Astrocyte (in vitro differentiated cells and primary cell): ENCODE measurements at regions not wholly inside any gene's neighbourhood (a gene's known extent, or its start where the extent isn't known, plus 50 kb on each side); places are given as distances from the start of the nearest gene placed in this dataset.
"Not testable (repeated sequence)": the region's sequence is repeated elsewhere in the genome, so short reads cannot be mapped to it uniquely, and the experiment has no call there.

Source experiments
- DNase-seq: peaks from one replicate; pipeline ENCODE4 v3.0.0-alpha.2; 2010; ENCODE audit warnings: low read depth
- FAIRE-seq: peaks from 2 replicates; lab custom pipeline; 2011; peaks lifted over from hg19 to GRCh38; lab: Jason Lieb, UNC
- H2AFZ ChIP-seq: 2 replicates; pipeline ENCODE4 v1.6.0; 2012; ENCODE audit warnings: low read depth, low read length, inconsistent platforms
- H3K27ac ChIP-seq: 2 replicates; pipeline ENCODE4 v1.5.1; 2011; ENCODE audit warnings: low read depth, low read length, inconsistent platforms
- H3K27me3 ChIP-seq: 2 replicates; pipeline ENCODE4 v1.6.0; 2011; ENCODE audit warnings: low read length, inconsistent platforms; ENCODE audit not compliant: insufficient read depth
- H3K36me3 ChIP-seq: 2 replicates; pipeline ENCODE4 v1.5.1; 2011; ENCODE audit warnings: low read length, inconsistent platforms; ENCODE audit not compliant: insufficient read depth
- H3K4me1 ChIP-seq: 2 replicates; pipeline ENCODE4 v1.5.1; 2011; ENCODE audit warnings: low read length, inconsistent platforms; ENCODE audit not compliant: insufficient read depth
- H3K4me2 ChIP-seq: 2 replicates; pipeline ENCODE4 v1.6.0; 2012; ENCODE audit warnings: low read length, inconsistent platforms
- H3K4me3 ChIP-seq: 2 replicates; pipeline ENCODE4 v1.5.1; 2011; ENCODE audit warnings: low read depth, mild to moderate bottlenecking, low read length, inconsistent platforms; ENCODE audit not compliant: insufficient read depth
- H3K79me2 ChIP-seq: 2 replicates; pipeline ENCODE4 v1.6.0; 2012; ENCODE audit warnings: mild to moderate bottlenecking, low read length, inconsistent platforms; ENCODE audit not compliant: insufficient read depth
- H3K9ac ChIP-seq: 2 replicates; pipeline ENCODE4 v1.6.0; 2012; ENCODE audit warnings: mild to moderate bottlenecking, low read length, inconsistent platforms
- H3K9me3 ChIP-seq: 2 replicates; pipeline ENCODE4 v1.5.1; 2012; ENCODE audit warnings: low read depth, mild to moderate bottlenecking, low read length, inconsistent platforms; ENCODE audit not compliant: insufficient read depth
- H4K20me1 ChIP-seq: 2 replicates; pipeline ENCODE4 v1.6.0; 2012; ENCODE audit warnings: low read length, inconsistent platforms; ENCODE audit not compliant: insufficient read depth
- H3K27ac Mint-ChIP-seq: one replicate; pipeline ENCODE4 v1.8.0; 2021; ENCODE audit warnings: mild to moderate bottlenecking, mixed read lengths; ENCODE audit not compliant: unreplicated experiment
- H3K27me3 Mint-ChIP-seq: one replicate; pipeline ENCODE4 v1.8.0; 2021; ENCODE audit warnings: low read depth, mixed read lengths; ENCODE audit not compliant: unreplicated experiment
- H3K36me3 Mint-ChIP-seq: one replicate; pipeline ENCODE4 v1.8.0; 2021; ENCODE audit warnings: low read depth, mixed read lengths; ENCODE audit not compliant: unreplicated experiment
- H3K4me1 Mint-ChIP-seq: one replicate; pipeline ENCODE4 v1.8.0; 2021; ENCODE audit warnings: low read depth, mixed read lengths; ENCODE audit not compliant: unreplicated experiment
- H3K4me3 Mint-ChIP-seq: one replicate; pipeline ENCODE4 v1.8.0; 2021; ENCODE audit warnings: mild to moderate bottlenecking, moderate library complexity, mixed read lengths; ENCODE audit not compliant: unreplicated experiment
- H3K9me3 Mint-ChIP-seq: one replicate; pipeline ENCODE4 v1.8.0; 2021; ENCODE audit warnings: mild to moderate bottlenecking, mixed read lengths; ENCODE audit not compliant: unreplicated experiment

- not testable (repeated sequence) for H3K9me3 Mint-ChIP-seq, H3K27ac Mint-ChIP-seq, H3K9me3 ChIP-seq, H3K27me3 Mint-ChIP-seq, H3K4me1 ChIP-seq, H2AFZ ChIP-seq, H3K4me2 ChIP-seq, H3K36me3 Mint-ChIP-seq, FAIRE-seq, H3K27me3 ChIP-seq, H3K4me3 Mint-ChIP-seq, H3K9ac ChIP-seq, H4K20me1 ChIP-seq, DNase-seq, H3K79me2 ChIP-seq, H3K4me3 ChIP-seq, H3K27ac ChIP-seq, H3K36me3 ChIP-seq, H3K4me1 Mint-ChIP-seq
These were observed 142.9 kb upstream of the NBPF9 start for GRCh38 chr1:149246212-149246611.

DNA sequence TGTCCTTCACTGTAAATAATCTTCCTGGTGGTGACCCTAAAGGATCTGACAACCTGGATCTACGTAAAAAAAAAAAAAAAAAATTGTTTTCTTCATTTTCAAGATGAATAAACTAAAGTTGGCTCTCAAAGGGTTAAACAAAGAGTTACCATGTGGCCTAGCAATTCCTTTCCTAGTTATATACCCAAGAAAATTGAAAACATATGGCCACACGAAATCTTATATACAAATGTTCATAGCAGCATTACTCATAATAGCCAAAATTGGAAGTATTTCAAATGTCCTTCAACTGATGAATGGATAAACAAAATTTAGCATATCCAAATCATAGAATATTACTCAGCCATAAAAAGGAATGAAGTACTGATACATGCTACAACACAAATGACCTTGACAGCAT is 145.3 kb upstream of the NBPF9 start:
- H3K4me2 ChIP-seq, H3K9ac ChIP-seq, H3K36me3 ChIP-seq, H3K9me3 Mint-ChIP-seq, H2AFZ ChIP-seq, H4K20me1 ChIP-seq, H3K79me2 ChIP-seq, FAIRE-seq, H3K4me3 Mint-ChIP-seq, H3K27me3 ChIP-seq, DNase-seq, H3K27ac ChIP-seq, H3K4me1 ChIP-seq, H3K9me3 ChIP-seq, H3K27me3 Mint-ChIP-seq, H3K4me1 Mint-ChIP-seq, H3K36me3 Mint-ChIP-seq, H3K27ac Mint-ChIP-seq, H3K4me3 ChIP-seq: not testable (repeated sequence)

GRCh38 chr1:149249850-149250467 is 146.6 kb upstream of the NBPF9 start:
- H3K9me3 ChIP-seq, H3K36me3 ChIP-seq, H3K4me1 ChIP-seq, H3K27me3 Mint-ChIP-seq, H3K36me3 Mint-ChIP-seq, FAIRE-seq, DNase-seq, H3K4me3 Mint-ChIP-seq, H3K4me2 ChIP-seq, H3K4me1 Mint-ChIP-seq, H3K9ac ChIP-seq, H3K9me3 Mint-ChIP-seq, H4K20me1 ChIP-seq, H3K27me3 ChIP-seq, H3K27ac Mint-ChIP-seq, H2AFZ ChIP-seq, H3K4me3 ChIP-seq, H3K27ac ChIP-seq, H3K79me2 ChIP-seq: not testable (repeated sequence)

- not testable (repeated sequence) for H3K9ac ChIP-seq, H3K27ac ChIP-seq, H2AFZ ChIP-seq
These were observed 151.8 kb upstream of the NBPF9 start for GRCh38 chr1:149254894-149255847.

GRCh38 chr1:149260284-149260683 is 156.9 kb upstream of the NBPF9 start:
- not testable (repeated sequence) for H3K27ac Mint-ChIP-seq, H3K27me3 ChIP-seq, DNase-seq, H4K20me1 ChIP-seq, H2AFZ ChIP-seq, H3K27ac ChIP-seq, FAIRE-seq, H3K9me3 ChIP-seq, H3K4me2 ChIP-seq, H3K4me3 ChIP-seq, H3K4me3 Mint-ChIP-seq, H3K4me1 ChIP-seq, H3K36me3 Mint-ChIP-seq, H3K27me3 Mint-ChIP-seq, H3K9me3 Mint-ChIP-seq, H3K4me1 Mint-ChIP-seq, H3K36me3 ChIP-seq, H3K79me2 ChIP-seq, H3K9ac ChIP-seq

More at GRCh38 chr1:149254894-149255847, 151.8 kb upstream of the NBPF9 start:
- not testable (repeated sequence) for H3K27ac Mint-ChIP-seq, H4K20me1 ChIP-seq, H3K79me2 ChIP-seq, H3K27me3 Mint-ChIP-seq, H3K4me1 Mint-ChIP-seq, DNase-seq, H3K36me3 Mint-ChIP-seq, FAIRE-seq, H3K9me3 ChIP-seq, H3K4me1 ChIP-seq, H3K4me3 Mint-ChIP-seq, H3K4me3 ChIP-seq, H3K36me3 ChIP-seq, H3K27me3 ChIP-seq, H3K9me3 Mint-ChIP-seq
- peak overlapping the region; percentile 46 for H3K4me2 ChIP-seq
